GM21528 (cell line): ENCODE measurements at regions not wholly inside any gene's neighbourhood (a gene's known extent, or its start where the extent isn't known, plus 50 kb on each side); places are given as distances from the start of the nearest gene placed in this dataset.
"Not testable (repeated sequence)": the region's sequence is repeated elsewhere in the genome, so short reads cannot be mapped to it uniquely, and the experiment has no call there.

Experiments
- ATAC-seq: cut with Tn5 transposase; IDR thresholded peaks from one replicate; pipeline ENCODE4 v1.9.1; 2021; ENCODE audit warnings: mild to moderate bottlenecking, moderate library complexity; ENCODE audit not compliant: unreplicated experiment, low FRiP score

DNA sequence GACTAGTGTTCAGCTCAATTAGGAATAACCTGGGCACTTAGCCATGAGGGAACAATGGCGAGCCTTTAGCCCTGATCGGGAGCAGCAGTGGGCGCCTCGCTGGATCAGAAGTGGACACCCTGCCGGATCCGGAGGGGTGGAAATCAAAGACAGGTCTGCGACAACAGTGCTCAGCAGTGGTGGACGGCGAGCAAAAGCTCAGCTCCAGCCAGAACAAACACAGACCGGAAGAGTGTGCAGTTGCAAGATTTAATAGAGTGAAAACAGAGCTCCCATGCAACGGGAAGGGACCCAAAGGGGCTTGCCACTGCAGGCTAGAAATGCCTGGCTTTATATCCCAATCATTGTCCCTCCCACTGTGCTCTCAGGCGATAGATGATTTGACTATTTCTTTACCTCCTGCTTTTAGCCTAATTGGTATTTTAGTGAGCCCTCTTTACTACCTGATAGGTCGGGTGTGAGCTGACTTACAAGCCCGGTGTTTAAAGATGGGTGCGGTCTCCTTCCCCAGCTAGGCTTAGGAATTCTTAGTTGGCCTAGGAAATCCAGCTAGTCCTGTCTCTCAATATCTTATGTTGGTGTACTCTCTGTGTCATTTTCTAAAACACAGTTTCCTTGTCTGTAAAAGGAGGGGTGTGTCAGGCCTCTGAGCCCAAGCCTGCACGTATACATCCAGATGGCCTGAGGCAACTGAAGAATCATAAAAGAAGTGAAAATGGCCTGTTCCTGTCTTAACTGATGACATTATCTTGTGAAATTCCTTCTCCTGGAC is 1258.8 kb upstream of the TENM4 start:
- not testable (repeated sequence) for ATAC-seq

DNA sequence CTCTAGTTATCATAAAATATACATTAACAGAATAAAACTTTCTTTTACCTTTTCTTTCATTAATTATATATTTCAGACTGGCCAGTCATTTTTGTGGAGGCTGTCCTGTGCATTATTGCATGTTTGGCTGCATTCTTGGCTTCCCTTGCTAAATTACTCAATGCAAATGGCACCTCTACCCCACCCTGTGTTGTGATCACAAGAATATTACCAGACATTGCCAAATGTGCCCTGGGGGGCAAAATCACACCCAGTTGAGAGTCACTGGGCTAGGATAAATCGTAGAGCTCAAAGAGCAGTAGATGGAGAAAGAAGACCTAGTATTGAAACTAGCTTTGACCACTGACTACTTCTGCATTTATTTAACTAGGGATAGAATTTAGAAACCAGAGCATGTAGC is 1257.8 kb upstream of the TENM4 start:
- ATAC-seq: no peak

DNA sequence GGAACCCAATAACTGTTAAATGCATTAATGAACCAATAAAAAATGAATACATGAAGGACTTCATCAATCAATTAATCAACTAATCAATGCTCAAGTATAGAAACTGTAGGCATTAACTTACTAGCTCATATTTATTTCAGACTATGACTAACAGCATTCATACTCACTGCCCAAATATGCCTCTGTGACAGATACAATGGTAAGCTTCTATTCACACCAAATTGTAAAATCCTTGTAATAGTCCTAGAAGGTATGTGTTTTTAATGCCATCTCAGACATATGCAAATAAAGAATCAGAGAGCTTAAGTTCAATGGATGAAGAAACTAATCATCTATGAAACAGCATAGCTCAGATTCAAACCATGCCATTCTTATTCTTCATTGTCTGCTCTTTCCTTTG is 1253.6 kb upstream of the TENM4 start:
- no peak for ATAC-seq

DNA sequence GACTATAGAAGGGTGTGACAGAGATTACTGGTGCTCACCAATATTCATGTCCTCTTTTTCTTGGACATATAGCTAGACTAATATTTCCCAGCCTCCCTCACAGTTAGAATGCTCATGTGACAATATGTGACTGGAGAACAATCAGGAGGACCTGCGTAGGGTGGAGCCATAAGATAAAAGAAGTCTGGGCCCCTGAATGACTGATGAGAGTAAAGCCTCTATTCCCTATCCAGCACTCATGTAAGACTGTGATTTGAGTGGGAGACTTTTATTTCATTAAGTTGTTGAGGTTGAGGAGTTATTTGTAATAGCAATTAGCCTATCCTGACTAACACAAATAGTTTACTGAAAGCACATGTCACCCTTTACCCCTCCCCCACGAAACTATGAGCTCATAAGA is 1247.1 kb upstream of the TENM4 start:
- no peak for ATAC-seq

DNA sequence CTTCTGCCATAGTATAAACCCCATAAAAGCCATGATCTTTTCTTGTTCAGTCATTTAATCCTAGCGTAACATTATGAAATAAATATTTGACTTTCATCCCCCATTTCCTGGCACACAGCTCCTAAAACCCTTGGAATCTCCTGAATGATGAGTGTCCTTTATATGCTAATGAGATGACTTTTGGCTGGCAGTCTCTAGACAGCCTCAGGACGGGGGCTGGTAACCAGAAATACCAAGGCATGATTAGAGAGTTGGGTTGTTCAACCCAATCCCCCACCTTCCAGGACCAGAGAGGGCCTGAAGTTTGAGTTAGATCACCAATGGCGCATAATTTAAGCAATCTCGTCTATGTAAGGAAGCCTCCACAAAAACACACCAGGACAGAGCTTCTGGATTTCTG is 1246.1 kb upstream of the TENM4 start:
- ATAC-seq: no peak

DNA sequence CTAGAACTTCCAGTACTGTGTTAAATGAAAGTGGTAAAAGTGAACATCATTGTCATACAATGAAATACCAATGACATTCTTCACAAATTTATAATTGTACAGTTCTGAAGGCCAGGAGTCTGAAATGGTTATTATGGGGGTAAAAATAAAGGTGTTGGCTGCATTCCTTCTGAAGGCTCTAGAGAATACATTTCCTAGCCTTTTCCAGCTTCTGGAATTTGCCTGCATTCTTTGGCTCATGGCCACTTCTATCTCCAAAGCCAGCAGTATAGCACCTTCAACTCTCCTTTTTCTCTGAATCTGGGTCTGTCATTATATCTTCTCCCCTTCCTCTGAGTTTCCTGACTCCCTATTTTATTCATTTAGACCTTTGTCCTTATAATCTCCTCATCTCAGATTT is 1232.7 kb upstream of the TENM4 start:
- ATAC-seq: no peak

DNA sequence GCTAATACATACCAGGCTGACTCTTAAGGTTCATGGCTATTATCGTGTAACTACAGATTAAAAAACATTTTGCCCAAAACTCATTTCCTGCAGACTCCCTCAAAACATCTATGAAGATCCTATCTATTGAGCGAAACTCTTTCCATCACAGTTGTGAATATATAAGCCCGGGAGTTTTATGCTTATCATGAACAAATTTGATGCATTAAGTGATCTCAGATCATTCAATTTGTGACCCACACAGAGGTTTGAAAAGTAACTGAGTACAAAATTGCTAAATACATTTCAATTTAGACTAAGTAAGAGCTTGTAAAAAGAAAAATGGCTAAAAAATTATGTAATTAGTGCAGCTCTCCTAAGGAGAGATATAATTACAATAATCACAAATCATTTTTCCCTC is 1228.8 kb upstream of the TENM4 start:
- no peak for ATAC-seq

DNA sequence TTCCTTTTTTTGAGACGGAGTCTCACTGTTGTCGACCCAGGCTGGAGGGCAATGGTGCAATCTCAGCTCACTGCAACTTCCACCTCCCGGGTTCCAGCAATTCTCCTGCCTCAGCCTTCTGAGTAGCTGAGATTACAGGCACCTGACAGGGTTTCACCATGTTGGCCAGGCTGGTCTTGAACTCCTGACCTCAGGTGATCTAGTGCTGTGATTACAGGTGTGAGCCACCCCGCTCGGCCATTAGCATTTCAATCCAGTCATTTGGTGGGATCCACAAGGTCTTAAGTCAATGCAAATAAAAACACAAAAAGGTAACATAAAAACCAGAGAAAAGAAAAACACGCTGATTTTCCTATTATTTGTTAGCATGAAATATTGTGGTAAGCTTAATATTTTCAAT is 1227.2 kb upstream of the TENM4 start:
- no peak for ATAC-seq

DNA sequence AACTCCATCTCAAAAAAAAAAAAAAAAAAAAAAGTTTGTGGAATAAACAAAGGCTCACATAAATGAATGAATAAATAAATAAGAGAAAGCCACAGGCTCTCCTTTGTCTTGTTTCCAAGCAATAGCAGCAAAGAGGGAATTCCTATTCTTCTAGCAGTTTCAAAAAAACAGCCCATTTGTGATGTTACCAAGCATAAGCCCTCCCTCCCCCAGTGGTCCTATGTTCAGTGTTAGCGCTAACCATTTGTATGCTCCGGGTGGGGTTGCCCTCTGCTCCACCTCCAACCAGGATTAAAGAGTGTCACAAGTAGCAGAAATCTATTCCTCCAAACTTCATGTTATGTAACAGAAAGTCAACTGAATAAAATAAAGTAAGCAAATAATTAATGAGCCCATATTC is 1215.0 kb upstream of the TENM4 start:
- no peak for ATAC-seq

DNA sequence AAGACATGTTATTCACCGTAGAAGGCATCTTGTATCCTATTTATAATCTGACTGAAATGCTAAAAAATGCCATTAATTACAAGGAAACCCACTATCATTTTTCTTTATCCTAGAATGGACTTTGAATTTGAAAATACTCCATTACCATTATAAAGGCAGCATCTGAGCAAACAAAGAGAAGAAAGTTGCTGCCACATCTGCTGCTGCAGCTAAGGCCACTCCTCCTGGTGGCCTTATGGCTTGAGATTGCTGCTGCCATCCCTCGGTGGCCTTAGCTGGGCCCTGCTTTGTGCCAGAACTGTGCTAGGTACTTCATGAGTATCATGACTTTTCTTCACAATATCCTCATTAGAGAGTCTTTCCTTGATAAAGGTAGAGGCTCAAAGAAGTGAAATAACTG is 1210.1 kb upstream of the TENM4 start:
- no peak for ATAC-seq

DNA sequence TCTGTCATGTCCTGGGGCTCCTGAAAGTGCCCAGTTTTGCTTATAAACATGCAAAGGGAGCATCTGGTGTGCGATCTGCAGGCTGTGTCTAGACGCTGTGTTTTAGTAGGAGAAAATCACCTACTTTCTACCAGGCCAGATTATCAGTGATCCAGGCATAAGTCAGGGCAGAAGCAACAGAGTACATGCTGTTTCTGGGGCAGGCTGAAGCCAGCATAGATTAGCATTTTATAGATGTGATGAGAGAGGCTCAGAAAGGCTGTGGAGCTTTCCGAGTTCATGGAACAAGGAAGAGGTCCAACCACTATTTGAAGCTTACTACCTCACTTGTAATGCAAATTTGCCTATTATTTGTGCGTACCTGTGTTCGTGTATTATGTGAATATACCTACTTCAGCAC is 1208.4 kb upstream of the TENM4 start:
- no peak for ATAC-seq

DNA sequence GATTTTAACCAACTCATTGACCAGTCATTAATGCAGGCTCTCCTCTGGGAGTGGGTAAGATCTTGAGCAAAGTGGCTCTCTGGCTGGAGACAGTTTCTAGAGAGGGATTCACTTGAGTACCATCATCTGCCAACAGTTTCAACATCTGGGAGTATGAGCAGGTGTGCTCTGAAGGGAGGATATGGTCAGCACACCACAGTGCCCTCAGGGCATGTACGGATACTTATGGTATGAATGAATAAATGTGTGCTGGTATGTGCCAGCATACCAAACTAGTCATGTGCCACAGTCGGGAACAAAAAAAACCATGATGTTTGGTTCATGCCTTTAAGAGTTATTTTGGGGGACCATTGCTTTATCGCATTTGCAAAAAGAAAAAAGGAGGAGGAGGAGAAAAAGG is 1197.5 kb upstream of the TENM4 start:
- ATAC-seq: no peak

DNA sequence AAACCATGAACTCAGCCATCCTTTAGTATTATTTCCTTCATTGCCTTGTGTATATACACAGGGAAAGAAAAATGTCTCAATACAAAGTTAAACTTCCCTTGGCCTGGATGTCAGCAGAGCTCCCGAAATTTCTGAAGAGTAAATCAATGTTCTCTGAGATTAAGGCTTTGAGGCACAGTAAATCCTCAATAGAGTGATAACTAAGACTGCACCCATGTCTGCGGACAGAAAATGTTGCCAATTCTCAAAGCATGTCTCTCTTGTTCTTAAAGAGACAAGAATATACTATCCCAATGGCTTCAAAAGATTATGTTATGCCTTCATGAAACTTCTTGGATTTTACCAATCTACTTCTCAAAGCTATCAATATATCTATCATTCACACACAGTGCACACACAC is 1196.7 kb upstream of the TENM4 start:
- no peak for ATAC-seq

DNA sequence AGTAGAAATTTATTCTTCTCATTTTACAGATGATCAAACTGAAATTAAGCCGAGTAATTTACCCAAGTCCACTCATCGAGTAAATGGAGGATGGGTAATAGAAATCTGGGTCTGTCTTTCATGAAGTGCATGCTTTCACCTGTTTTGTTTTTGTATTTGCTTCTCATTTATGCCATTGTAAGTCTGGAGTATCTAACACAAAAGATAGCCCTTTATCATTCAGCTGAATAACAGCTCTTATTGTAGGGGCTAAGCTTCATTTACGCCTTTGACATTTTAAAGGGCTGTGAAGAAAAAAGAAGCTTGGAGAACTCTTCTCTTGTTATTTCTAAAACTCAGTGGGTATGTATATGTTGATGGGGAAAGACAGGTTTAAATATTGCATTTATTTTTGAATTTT is 1196.2 kb upstream of the TENM4 start:
- no peak for ATAC-seq

DNA sequence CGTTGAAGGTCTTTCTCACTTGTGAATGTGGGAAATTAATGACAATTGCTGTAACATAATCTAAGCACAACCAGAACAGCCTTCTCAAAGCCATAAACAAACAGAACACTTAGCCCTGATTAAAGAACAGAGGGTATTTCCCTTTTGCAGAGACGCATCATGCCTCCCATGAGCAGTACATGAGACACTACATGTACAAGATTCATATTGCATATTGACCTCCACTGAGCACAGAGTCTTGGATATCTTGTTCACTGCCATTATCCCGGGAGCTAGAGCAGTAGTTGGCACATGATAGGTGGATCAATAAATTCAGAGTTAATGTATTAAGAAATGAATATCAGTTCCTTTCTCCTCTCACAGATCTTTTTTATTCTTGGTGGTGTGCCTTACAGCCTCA is 1194.3 kb upstream of the TENM4 start:
- ATAC-seq: no peak

DNA sequence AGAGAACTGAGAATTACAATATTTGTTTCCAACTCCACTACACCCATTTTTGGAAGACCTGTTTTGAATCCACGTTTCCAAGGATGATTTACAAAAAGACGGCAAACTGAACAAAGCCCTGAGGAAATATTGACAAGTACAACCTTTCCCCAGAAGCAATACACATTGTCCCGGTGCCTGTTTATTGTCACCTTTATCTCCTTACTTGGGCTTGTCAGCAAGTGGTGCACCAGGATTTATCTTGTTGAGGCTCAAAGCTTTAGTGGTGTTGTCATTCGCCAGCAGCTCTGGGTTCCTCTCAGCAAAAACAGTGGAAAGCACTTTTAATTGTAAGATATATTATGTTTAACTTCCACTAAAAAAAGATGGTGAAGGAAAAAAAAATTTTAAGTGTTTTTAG is 1191.9 kb upstream of the TENM4 start:
- ATAC-seq: no peak

DNA sequence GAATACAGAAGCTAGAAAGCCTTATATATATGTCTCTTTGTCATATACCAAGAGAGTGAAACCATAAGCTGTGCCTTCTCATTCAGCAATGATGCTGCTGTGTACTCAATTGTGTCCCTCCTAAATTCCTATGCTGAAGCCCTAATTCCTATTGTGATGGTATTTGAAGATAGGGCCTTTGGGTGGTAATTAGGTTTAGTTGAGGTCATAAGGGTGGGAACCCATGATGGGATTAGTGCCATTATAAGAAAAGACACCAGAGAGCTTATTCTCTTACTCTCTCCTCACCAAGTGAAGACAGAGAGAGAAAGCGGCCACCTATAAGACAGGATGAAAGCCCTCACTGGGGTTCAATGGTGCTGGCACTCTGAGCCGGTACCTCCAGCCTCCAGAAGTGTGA is 1191.3 kb upstream of the TENM4 start:
- ATAC-seq: no peak

DNA sequence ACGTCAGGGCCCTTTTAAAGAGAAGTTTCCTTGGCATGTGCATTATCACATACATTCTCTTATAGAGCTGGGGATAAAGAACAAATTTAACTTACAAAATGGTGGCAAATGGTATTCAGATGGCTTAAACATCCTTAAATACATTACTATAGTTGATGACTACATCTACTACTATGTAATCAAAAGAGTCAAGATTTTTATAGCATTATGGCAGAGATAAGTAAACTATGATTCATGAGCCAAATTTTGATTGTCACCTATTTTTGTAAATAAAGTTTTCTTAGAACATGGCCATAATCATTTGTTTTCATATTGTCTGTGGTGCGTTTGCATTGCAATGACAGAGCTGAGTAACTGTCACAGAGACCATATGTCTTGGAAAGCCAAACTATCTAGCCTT is 1188.6 kb upstream of the TENM4 start:
- no peak for ATAC-seq

DNA sequence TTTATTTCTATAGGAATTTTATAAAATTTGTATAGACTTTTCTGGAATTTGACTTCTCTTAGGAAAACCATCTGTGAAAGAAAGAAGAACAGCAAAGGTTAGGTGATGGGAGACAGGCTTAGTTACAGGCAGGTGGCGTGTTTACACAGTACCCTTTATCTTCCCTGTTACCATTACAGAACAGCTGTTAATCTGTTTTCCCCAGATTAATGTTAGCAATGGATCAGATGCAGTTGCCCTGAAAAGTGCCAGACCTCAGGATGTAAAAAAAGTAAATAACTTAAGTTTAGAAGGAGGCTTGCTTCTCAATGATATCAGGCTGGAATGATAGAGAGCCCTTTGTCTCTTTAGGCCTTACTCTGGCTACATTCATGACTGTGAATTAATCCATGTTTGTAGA is 1186.5 kb upstream of the TENM4 start:
- ATAC-seq: no peak

DNA sequence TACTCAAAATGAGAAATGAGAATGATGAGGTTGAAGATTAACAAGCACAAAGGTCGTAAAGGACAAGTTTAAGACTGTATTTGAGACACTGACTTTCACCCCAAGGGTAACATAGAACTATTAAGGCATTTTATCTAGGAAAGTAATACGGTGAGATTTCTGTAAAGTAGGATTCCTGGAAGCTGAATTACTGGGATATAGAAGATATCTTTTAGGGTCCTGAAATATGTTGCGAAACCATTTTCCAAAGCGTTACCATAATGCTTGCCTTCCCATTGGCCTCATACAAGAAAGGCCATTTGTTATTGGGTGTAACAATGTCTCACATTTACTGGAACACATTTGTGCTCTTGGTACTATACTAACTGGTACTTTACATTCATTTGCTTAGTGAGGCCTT is 1185.9 kb upstream of the TENM4 start:
- ATAC-seq: no peak

DNA sequence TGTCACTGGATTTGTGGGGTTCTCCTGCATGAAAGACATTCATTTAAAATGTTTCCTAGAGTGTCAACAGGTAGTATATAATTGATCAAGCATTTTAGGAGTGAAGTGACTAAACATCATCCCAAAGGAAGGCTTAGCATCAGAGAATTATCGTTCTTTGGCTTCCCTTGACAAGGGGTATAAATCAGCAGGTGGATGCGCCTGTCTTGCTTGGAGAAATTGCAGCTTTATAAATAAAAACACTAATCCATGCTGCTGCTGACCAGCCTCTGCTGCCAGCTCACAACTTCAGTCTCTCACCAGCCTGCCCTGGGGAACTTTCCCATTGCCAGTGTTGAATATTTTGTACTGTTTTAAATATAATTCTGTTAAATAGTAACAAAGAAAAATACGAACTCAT is 1184.7 kb upstream of the TENM4 start:
- ATAC-seq: no peak

DNA sequence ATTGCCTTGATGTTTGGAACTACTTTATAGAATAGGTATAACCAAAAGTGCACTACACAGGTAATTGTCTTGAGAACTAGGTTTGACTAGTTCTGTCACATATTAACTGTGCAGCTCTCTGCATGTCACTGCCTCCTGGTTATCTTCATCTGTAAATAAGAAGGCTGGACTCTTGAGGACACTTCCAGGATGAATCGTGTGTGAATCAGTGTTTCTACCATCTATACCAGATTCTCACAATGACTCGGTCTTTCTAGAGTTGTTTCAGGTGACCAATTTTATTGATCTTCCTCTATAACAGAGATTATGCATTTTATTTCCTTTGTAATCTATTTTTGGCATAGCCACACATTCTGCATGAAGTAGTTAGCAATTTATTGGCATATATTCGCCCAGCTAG is 1181.0 kb upstream of the TENM4 start:
- no peak for ATAC-seq

DNA sequence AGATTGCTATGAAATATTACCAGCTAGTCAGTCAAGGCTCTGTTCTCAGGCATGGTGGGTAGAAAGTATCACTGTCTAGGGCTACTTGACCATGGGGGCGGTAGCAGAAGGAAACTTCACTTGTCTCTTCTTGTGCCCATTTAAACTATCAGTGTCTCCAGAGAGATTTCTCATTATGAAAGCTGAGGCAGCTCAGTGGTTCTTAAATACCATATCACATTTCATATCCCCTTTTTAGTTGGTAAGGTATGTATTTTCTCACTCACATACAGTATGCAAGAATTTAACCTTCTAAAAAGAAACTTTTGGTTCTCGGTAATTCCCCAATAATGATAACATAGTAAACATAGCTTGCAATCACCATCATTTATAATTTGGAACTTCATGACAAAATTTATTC is 1180.0 kb upstream of the TENM4 start:
- no peak for ATAC-seq
